HFFc6 (cell line): ENCODE measurements at regions not wholly inside any gene's neighbourhood (a gene's known extent, or its start where the extent isn't known, plus 50 kb on each side); places are given as distances from the start of the nearest gene placed in this dataset.

ENCODE experiments used
- DNase-seq: peaks from one replicate; pipeline ENCODE4 v3.0.0-alpha.2; 2018
- H3K27ac Mint-ChIP-seq: 2 replicates; pipeline ENCODE4 v1.8.0; 2020; ENCODE audit warnings: mild to moderate bottlenecking, mixed read lengths
- H3K27me3 Mint-ChIP-seq: 2 replicates; pipeline ENCODE4 v1.8.0; 2021; ENCODE audit warnings: mild to moderate bottlenecking, moderate library complexity, mixed read lengths; ENCODE audit not compliant: insufficient read depth
- H3K36me3 Mint-ChIP-seq: 2 replicates; pipeline ENCODE4 v1.8.0; 2021; ENCODE audit warnings: low read depth, mixed read lengths
- H3K4me1 Mint-ChIP-seq: 2 replicates; pipeline ENCODE4 v1.8.0; 2020; ENCODE audit warnings: low read depth, mixed read lengths
- H3K4me3 Mint-ChIP-seq: 2 replicates; pipeline ENCODE4 v1.8.0; 2020; ENCODE audit warnings: mild to moderate bottlenecking, moderate library complexity, mixed read lengths
- H3K9me3 Mint-ChIP-seq: 2 replicates; pipeline ENCODE4 v1.8.0; 2020; ENCODE audit warnings: mild to moderate bottlenecking, mixed read lengths
- CTCF ChIP-seq: fragments of 200-600 bp; sonication (generic); IDR thresholded peaks from 2 replicates; pipeline ENCODE4 v1.5.0; 2021; ENCODE audit warnings: antibody characterized with exemption, mild to moderate bottlenecking

GRCh38 chr6:163646866-163647265, 232.3 kb downstream of the QKI start:
- no peaks in the 10 kb centered on the region; the same call in 1 of the 2 replicates for H3K9me3 Mint-ChIP-seq
- H3K4me3 Mint-ChIP-seq: no peak overlapping the region
- no peak for DNase-seq
- no peaks in the 10 kb centered on the region; the same call in 1 of the 2 replicates for H3K4me1 Mint-ChIP-seq
- TF ChIP-seq CTCF: no peak
- H3K27me3 Mint-ChIP-seq: peaks cover 7% of the 10 kb centered on the region
- no peak overlapping the region for H3K27ac Mint-ChIP-seq
- H3K36me3 Mint-ChIP-seq: no peaks in the 10 kb centered on the region; the same call in 1 of the 2 replicates

- H3K27me3 Mint-ChIP-seq: peaks cover 5% of the 10 kb centered on the region
- H3K4me3 Mint-ChIP-seq: no peak overlapping the region
- no peaks in the 10 kb centered on the region; the same call in 1 of the 2 replicates for H3K4me1 Mint-ChIP-seq
- no peaks in the 10 kb centered on the region; the same call in 1 of the 2 replicates for H3K36me3 Mint-ChIP-seq
- peaks cover 4% of the 10 kb centered on the region; the same call in 1 of the 2 replicates for H3K9me3 Mint-ChIP-seq
- TF ChIP-seq CTCF: no peak
- DNase-seq: no peak
- no peak overlapping the region for H3K27ac Mint-ChIP-seq
These were observed 231.6 kb downstream of the QKI start for GRCh38 chr6:163646133-163646532.

- Mint-ChIP-seq H3K36me3 (no peaks in the 10 kb centered on the region; the same call in 1 of the 2 replicates), H3K4me1 (no peaks in the 10 kb centered on the region; the same call in 1 of the 2 replicates), H3K4me3 (no peak overlapping the region), H3K27me3 (peaks cover 5% of the 10 kb centered on the region), H3K27ac (no peak overlapping the region), H3K9me3 (peaks cover 4% of the 10 kb centered on the region; the same call in 1 of the 2 replicates)
- no peak for TF ChIP-seq CTCF
- no peak for DNase-seq
These were observed 231.0 kb downstream of the QKI start for GRCh38 chr6:163645560-163645959.

GRCh38 chr6:163643866-163644265, 229.3 kb downstream of the QKI start:
- H3K4me3 Mint-ChIP-seq: no peak overlapping the region
- H3K36me3 Mint-ChIP-seq: no peaks in the 10 kb centered on the region; the same call in 1 of the 2 replicates
- H3K4me1 Mint-ChIP-seq: no peaks in the 10 kb centered on the region; the same call in 1 of the 2 replicates
- no peak for DNase-seq
- H3K9me3 Mint-ChIP-seq: peaks cover 4% of the 10 kb centered on the region; the same call in 1 of the 2 replicates
- peaks cover 5% of the 10 kb centered on the region for H3K27me3 Mint-ChIP-seq
- no peak overlapping the region for H3K27ac Mint-ChIP-seq
- TF ChIP-seq CTCF: no peak

- no peak for DNase-seq
- Mint-ChIP-seq H3K27ac (no peak overlapping the region), H3K9me3 (peaks cover 4% of the 10 kb centered on the region; the same call in 1 of the 2 replicates), H3K36me3 (no peaks in the 10 kb centered on the region; the same call in 1 of the 2 replicates), H3K4me3 (no peak overlapping the region), H3K4me1 (no peaks in the 10 kb centered on the region; the same call in 1 of the 2 replicates), H3K27me3 (peaks cover 8% of the 10 kb centered on the region; the same call in 1 of the 2 replicates)
- no peak for TF ChIP-seq CTCF
These were observed 227.2 kb downstream of the QKI start for GRCh38 chr6:163641706-163642105.
